Ureter (tissue), 1 donor: ENCODE measurements at regions not wholly inside any gene's neighbourhood (a gene's known extent, or its start where the extent isn't known, plus 50 kb on each side); places are given as distances from the start of the nearest gene placed in this dataset.

Source experiments
- DNase-seq: peaks from one replicate; pipeline ENCODE4 v3.0.0-alpha.2; 2020; ENCODE audit warnings: low spot score
- donor health status: DM: yes; HTN: yes; CAD: no.

DNA sequence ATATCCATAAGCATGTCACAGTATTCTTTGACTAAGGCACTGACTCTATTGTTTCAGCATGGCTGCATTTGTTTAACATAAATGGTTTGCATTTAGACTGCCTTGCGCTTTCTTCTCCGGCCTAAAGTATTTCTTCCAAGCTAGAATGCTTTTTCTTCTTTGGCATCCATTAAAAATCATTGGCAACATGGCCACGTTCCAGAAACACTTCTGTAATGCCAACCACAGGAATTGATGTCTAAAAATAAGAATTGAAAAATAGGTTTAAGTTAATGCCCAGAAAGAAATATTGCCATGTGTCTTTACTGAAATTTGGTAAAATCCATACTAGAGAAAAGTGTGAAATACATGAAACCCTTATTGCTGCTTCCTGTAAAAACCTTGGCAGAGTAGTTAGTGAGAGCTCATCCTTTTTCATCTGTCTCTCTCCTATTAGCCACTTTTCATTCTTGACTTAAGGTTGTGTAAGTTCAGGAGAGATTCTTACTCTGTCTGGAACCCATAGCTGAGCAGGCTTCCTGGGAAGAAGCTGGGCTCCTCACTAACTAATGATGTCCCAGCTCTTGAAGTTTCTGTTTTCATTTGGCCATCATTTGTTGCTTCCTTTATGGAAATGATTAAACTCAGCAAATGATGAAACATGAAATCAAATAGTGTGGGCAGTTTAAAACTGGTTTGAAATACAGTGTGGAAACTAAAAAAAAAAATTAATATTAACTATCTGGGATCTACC lies 58.2 kb upstream of the RPS23 start:
- no peak for DNase-seq

DNA sequence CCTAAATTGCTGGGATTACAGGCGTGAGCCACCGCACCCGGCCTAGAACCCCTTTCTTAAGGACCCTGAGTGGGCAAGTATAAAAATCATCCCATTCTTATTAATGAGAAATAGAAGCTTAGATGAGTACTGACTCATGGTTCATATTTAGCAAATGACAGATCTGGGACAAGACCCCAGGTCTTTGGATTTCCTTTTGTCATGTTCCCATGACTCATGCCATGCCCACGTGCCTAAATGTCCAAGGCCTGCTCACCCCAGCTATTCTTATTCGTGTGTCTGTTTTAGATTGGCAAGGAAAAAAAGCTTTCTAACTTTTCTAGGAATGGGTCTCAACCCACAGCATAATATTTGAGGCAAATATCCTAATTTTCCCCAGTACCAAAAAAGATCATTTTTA lies 57.7 kb upstream of the RPS23 start:
- no peak for DNase-seq

GRCh38 chr5:82334856-82335255 lies 56.7 kb upstream of the RPS23 start:
- no peak for DNase-seq

DNA sequence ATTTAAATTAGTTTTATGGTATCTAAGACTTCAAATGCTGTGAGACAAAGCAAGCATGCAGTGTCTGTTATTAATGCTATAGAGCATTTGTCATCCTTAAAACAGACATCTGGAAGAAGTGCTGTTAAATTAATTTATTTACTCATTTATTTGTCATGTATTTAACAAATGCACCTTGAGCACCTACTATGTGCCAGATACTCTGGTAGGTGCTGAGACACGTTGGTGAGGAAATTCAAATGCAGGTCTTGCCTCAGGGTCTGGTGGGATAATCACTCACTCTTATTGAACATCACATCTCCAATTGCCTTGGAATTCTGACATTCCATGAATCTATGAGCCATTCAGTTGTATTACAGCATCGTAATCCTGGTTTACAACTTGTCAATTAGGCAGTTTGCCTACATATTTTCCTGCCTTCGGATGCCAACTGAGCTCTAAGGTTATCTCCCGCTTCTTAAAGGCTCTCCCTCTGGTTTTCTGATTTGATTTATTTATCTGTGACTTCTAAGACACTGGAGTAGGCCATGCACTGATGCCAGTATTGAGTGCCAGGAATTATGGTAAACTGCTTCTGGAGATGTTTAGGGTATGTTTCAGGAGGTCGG lies 56.0 kb upstream of the RPS23 start:
- no peak for DNase-seq

DNA sequence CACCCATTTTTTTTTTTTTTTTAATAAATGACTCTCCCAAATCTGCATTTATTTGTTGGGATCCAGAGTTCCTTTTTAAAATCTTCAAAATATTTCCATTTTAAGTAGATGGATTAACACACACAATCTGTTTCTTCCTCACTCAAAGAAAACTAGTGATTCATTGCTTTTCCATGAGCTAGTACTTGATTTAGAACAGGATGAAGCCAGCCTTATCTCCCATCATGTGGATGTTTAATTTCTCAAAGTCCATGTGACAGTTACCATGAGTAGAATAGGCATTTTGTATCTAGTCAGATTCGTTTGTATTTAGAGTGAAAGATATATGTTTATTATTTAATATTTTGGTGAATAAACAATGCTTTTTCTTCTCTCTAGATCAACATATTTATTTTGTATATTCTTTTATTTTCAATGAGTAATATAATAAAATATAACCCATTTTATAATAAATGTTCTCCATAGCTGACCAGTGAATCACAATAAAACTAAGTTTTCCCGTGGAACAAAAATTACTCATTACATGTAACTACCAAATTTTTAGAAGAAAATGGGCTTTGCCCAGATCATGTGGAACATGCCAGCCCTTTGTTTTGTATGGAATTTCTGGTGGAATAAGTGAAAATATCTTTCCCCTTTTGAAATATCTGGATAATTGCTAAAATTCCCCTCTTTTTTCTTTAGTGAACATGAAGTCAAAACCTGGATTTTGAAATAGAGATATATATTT lies 54.9 kb upstream of the RPS23 start:
- no peak for DNase-seq

GRCh38 chr5:82332064-82332855 lies 54.1 kb upstream of the RPS23 start:
- no peak for DNase-seq

- no peak for DNase-seq
Measured at GRCh38 chr5:82331557-82331956, 53.4 kb upstream of the RPS23 start.

GRCh38 chr5:82330530-82331270 lies 52.5 kb upstream of the RPS23 start:
- DNase-seq = no peak

DNA sequence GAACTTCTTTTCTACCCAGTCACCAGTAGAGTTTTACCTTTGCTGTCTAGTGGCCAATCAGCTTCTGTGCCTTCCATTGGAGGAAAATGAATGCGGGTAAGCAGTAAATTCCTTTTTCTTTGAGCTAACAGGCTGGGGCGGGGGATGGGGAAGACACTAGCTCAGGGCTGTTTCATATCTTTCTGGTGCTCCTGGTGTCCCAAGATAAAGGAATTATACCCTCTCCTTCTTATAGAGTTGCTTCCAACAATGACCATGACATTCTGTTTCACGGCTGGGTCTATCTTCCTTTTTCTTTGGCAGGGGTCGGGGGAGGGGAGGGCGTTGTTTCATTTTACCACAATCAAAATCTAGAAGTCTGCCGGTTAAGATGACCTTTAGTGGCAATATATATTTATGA lies 51.2 kb upstream of the RPS23 start:
- DNase-seq = no peak
